Ascending aorta (tissue), 2 donors: ENCODE measurements at regions not wholly inside any gene's neighbourhood (a gene's known extent, or its start where the extent isn't known, plus 50 kb on each side); places are given as distances from the start of the nearest gene placed in this dataset.

Experiments used
- DNase-seq, 2 donors: peaks; one replicate each; pipeline ENCODE4 v3.0.0-alpha.2; 2019; ENCODE audit warnings: low spot score in 2 of 2
- H3K27ac ChIP-seq, 2 donors: fragments of 200-600 bp; sonication (generic); one replicate each; pipeline ENCODE4 v1.5.1; 2016 to 2017; ENCODE audit warnings: mild to moderate bottlenecking in 1 of 2
- H3K27me3 ChIP-seq: fragments of 200-600 bp; sonication (generic); one replicate; pipeline ENCODE4 v1.5.1; 2017
- H3K36me3 ChIP-seq, 2 donors: fragments of 200-600 bp; sonication (generic); one replicate each; pipeline ENCODE4 v1.5.1; 2016
- H3K4me1 ChIP-seq, 2 donors: fragments of 200-600 bp; sonication (generic); one replicate each; pipeline ENCODE4 v1.5.1; 2016 to 2017; ENCODE audit warnings: mild to moderate bottlenecking in 1 of 2
- H3K4me3 ChIP-seq, 2 donors: fragments of 200-600 bp; sonication (generic); one replicate each; pipeline ENCODE4 v1.5.1; 2016 to 2017; ENCODE audit warnings: mild to moderate bottlenecking in 1 of 2
- H3K9me3 ChIP-seq, 2 donors: fragments of 200-600 bp; sonication (generic); one replicate each; pipeline ENCODE4 v1.5.1; 2016
- intact Hi-C: fragments of 100-400 bp; cut with DNase I; formaldehyde crosslinking; loops from one replicate; pipeline ENCODE4 v1.15.1; 2023
- TF ChIP-seq, protein P1 (sequence below), 3 experiments: fragments of 200-600 bp in 2 of 3; fragments of 450-650 bp in 1 of 3; sonication (generic) in 2 of 3; IDR thresholded peaks; one replicate each; pipeline ENCODE4 v1.5.1; 2016 to 2019; ENCODE audit warnings: antibody characterized with exemption in 3 of 3, mild to moderate bottlenecking in 1 of 3, moderate library complexity in 1 of 3

DNA sequence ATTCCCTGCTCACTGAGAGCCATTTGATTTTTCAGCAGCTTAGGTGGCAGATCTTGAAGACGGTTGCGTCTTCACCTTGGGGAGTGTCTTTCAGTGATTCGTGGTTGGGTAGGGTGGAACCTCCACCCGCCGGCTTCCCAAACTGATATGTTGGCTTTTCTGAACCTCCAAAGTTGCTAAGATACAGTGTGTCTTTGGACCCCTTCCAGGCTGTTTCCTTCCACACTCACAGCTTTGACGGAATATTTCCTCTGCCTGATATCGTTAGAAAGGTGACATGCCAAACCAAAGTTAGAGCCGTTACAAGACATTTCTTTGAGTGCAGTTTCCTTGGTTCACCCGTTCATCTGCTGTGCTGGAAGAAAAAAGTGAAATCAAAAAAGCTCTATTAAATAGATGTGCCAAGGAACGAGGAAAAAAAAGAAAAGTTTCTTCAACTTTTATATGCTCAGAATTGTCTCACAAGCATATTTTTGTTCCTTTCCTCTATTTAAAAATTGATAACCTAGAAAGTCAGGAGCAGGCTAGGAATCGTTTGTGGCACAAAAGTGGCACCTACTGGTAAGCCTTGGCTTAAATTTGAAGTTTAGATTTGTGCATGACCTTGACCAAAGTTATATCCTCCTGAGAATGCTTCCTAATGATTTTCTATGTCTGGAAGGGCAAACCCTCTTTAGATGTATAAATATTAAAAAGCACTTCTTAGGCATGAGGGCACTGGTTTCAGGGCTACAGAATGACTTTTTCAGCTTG is 270.7 kb upstream of the WWC1 start:
- intact Hi-C loops, result loop anchor here (2.0 kb wide), 1 partner anchor 298 kb away; no protein-coding TSS in a partner anchor
- no peak for DNase-seq
- Histone ChIP-seq H3K27ac (no peak overlapping the region), H3K36me3 (no peaks in the 10 kb centered on the region), H3K27me3 (no peaks in the 10 kb centered on the region), H3K4me1 (no peaks in the 10 kb centered on the region), H3K4me3 (no peak overlapping the region), H3K9me3 (no peaks in the 10 kb centered on the region)
- TF ChIP-seq, protein P1, sequence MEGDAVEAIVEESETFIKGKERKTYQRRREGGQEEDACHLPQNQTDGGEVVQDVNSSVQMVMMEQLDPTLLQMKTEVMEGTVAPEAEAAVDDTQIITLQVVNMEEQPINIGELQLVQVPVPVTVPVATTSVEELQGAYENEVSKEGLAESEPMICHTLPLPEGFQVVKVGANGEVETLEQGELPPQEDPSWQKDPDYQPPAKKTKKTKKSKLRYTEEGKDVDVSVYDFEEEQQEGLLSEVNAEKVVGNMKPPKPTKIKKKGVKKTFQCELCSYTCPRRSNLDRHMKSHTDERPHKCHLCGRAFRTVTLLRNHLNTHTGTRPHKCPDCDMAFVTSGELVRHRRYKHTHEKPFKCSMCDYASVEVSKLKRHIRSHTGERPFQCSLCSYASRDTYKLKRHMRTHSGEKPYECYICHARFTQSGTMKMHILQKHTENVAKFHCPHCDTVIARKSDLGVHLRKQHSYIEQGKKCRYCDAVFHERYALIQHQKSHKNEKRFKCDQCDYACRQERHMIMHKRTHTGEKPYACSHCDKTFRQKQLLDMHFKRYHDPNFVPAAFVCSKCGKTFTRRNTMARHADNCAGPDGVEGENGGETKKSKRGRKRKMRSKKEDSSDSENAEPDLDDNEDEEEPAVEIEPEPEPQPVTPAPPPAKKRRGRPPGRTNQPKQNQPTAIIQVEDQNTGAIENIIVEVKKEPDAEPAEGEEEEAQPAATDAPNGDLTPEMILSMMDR (IDR thresholded peaks at IDR 0.05), result peak in 1 of 3 experiments; percentile 49

DNA sequence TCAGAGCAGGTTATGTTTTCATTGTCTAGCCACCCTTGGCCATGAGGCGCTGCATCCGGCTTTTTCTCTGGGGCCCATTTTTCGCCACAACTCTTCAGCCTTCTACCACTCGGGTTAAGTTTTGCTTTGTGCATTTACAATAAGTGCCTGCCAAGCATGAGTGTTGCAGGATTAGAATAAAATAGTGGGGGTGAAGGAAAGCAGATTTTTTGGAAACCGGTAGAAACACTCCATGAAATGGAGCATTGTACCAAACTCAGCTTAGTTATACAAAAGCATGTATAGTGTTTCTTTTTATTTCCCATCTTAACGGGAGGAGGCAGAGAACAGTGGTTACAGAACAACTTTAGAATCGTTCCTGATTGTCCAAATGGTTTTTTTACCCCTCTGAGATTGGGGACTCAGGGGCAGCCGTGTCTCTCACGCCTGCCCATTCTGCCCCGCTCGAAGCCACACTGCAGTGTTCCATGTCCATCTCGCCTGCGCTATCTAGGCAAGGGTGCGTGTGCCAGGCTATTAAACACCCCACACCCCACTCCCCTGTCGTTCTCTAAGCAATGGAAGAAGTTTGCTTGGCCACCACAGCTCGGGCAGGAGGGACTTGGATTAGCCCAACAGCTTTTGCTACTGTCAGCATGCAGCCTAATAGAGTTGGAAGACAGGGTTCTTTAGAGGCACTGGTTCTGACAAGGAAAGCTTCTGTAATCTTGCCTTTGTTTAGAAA is 268.8 kb upstream of the WWC1 start:
- Histone ChIP-seq H3K4me1 (no peaks in the 10 kb centered on the region), H3K9me3 (no peaks in the 10 kb centered on the region), H3K36me3 (no peaks in the 10 kb centered on the region), H3K27me3 (no peaks in the 10 kb centered on the region), H3K4me3 (no peak overlapping the region), H3K27ac (no peak overlapping the region)
- no peak for DNase-seq
- TF ChIP-seq, protein P1 (IDR thresholded peaks at IDR 0.05), result no peak
- intact Hi-C loops, result no loop called here

DNA sequence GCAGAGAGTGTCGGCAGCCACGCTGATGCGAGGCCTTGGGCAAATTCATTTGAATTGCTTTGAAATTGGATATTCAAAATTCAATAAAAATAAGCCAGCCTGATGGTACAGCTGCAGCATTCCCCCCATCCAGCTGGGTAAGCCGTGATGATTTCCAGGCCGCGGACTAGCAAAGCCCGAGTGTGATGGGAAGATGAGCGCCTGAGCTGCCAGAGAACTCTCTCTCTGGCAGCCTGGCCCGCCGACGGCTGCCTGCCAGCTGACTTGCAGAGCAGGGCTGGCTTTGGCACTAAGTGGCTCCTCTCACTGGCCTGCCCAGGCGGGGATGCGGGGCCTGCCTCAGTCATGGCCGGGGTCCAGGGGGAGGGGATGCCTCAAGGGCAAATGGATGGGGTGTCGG is 268.3 kb upstream of the WWC1 start:
- Histone ChIP-seq H3K36me3 (no peaks in the 10 kb centered on the region), H3K4me3 (no peak overlapping the region), H3K4me1 (no peaks in the 10 kb centered on the region), H3K27me3 (no peaks in the 10 kb centered on the region), H3K27ac (no peak overlapping the region), H3K9me3 (no peaks in the 10 kb centered on the region)
- intact Hi-C loops, result no loop called here
- TF ChIP-seq, protein P1 (IDR thresholded peaks at IDR 0.05), result no peak
- DNase-seq, result no peak

DNA sequence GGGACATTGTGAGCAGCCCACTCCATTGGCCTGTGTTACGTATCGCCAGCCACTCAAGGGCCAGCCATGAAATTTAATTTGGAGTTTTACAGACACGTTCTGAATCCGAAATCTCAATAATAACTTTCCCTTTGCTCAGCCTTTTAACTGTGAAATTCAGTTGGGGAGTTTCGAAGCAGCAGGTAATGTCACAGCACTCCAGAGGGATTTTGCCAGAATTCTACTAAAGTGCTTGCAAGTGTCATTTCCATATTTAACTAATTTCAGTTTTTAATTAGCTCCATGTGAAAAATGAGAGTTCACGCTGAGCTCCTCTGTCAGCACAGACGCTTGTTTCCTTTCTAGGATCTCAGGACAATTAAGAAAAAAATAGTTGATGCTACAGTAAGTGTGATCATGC is 267.1 kb upstream of the WWC1 start:
- Histone ChIP-seq H3K4me3 (no peak overlapping the region), H3K27me3 (no peaks in the 10 kb centered on the region), H3K27ac (no peak overlapping the region), H3K9me3 (no peaks in the 10 kb centered on the region), H3K36me3 (no peaks in the 10 kb centered on the region), H3K4me1 (no peaks in the 10 kb centered on the region)
- TF ChIP-seq, protein P1 (IDR thresholded peaks at IDR 0.05), result no peak
- no peak for DNase-seq
- intact Hi-C loops, result no loop called here

DNA sequence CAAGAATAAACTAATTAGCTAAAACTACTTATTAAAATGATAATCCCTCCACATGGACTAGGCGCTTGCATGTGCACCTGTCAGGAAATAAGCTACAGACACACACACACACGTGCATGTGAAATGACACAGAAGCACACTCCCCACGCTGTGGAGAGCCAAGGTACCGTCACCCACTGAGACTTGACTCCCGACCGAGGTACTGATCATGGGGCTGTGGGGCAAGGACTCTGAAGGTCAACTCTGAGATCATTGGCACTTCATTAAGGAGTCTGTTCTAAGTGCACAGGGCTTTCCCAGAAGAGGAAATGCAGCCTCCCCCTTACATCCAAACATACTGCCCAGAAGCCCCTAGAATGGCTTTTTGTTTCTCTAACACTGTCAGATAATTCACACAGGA is 264.4 kb upstream of the WWC1 start:
- H3K27ac ChIP-seq, result no peak overlapping the region
- TF ChIP-seq, protein P1 (IDR thresholded peaks at IDR 0.05), result no peak
- intact Hi-C loops, result no loop called here
- no peaks in the 10 kb centered on the region for H3K36me3 ChIP-seq
- H3K4me1 ChIP-seq, result no peaks in the 10 kb centered on the region
- H3K4me3 ChIP-seq, result no peak overlapping the region
- H3K9me3 ChIP-seq, result no peaks in the 10 kb centered on the region
- DNase-seq, result no peak
- no peaks in the 10 kb centered on the region for H3K27me3 ChIP-seq
